ENCODE measurements at regions not wholly inside any gene's neighbourhood (a gene's known extent, or its start where the extent isn't known, plus 50 kb on each side); places are given as distances from the start of the nearest gene placed in this dataset.
"Not testable (repeated sequence)": the region's sequence is repeated elsewhere in the genome, so short reads cannot be mapped to it uniquely, and the experiment has no call there.

GRCh38 chr9:7443541-7443940 lies 356.0 kb downstream of the DMAC1 start:
- DNase-seq, result no peak
- H3K36me3 ChIP-seq (replicated peaks), result no peaks in the 10 kb centered on the region
- no peak overlapping the region for H3K27ac ChIP-seq
- no peaks in the 10 kb centered on the region for H3K27me3 ChIP-seq (replicated peaks)
- TF ChIP-seq CTCF (IDR thresholded peaks at IDR 0.05; ENCODE audit: low read depth, low read length, missing control alignments), result no peak
- in situ Hi-C loops (cut with HindIII; ENCODE audit: low pct_ligation_motif_present, low sequenced_read_pairs), result no loop called here
- no peak overlapping the region for H3K4me3 ChIP-seq (ENCODE audit: low read depth, low read length)

GRCh38 chr9:7439355-7439995 lies 360.1 kb downstream of the DMAC1 start:
- Histone ChIP-seq H3K27ac (no peak overlapping the region), H3K36me3 (replicated peaks) (no peaks in the 10 kb centered on the region), H3K27me3 (replicated peaks) (no peaks in the 10 kb centered on the region), H3K4me3 (ENCODE audit: low read depth, low read length) (no peak overlapping the region)
- no peak for DNase-seq
- TF ChIP-seq CTCF (IDR thresholded peaks at IDR 0.05; ENCODE audit: low read depth, low read length, missing control alignments), result no peak
- in situ Hi-C loops (cut with HindIII; ENCODE audit: low pct_ligation_motif_present, low sequenced_read_pairs), result no loop called here

GRCh38 chr9:7436754-7437153 lies 362.8 kb downstream of the DMAC1 start:
- DNase-seq, result no peak
- in situ Hi-C loops (cut with HindIII; ENCODE audit: low pct_ligation_motif_present, low sequenced_read_pairs), result no loop called here

GRCh38 chr9:7433508-7434292 lies 365.9 kb downstream of the DMAC1 start:
- H3K27ac ChIP-seq, result no peak overlapping the region

More at GRCh38 chr9:7436754-7437153, 362.8 kb downstream of the DMAC1 start:
- no peak overlapping the region for H3K4me3 ChIP-seq (ENCODE audit: low read depth, low read length)
- no peak overlapping the region for H3K27ac ChIP-seq
- H3K36me3 ChIP-seq (replicated peaks), result no peaks in the 10 kb centered on the region
- H3K27me3 ChIP-seq (replicated peaks), result no peaks in the 10 kb centered on the region
- TF ChIP-seq CTCF (IDR thresholded peaks at IDR 0.05; ENCODE audit: low read depth, low read length, missing control alignments), result no peak

GRCh38 chr9:7432989-7433388 lies 366.6 kb downstream of the DMAC1 start:
- in situ Hi-C loops (cut with HindIII; ENCODE audit: low pct_ligation_motif_present, low sequenced_read_pairs), result no loop called here
- Histone ChIP-seq H3K36me3 (replicated peaks) (no peaks in the 10 kb centered on the region), H3K4me3 (ENCODE audit: low read depth, low read length) (no peak overlapping the region), H3K27ac (no peak overlapping the region), H3K27me3 (replicated peaks) (no peaks in the 10 kb centered on the region)
- TF ChIP-seq CTCF (IDR thresholded peaks at IDR 0.05; ENCODE audit: low read depth, low read length, missing control alignments), result no peak
- no peak for DNase-seq

More at GRCh38 chr9:7433508-7434292, 365.9 kb downstream of the DMAC1 start:
- in situ Hi-C loops (cut with HindIII; ENCODE audit: low pct_ligation_motif_present, low sequenced_read_pairs), result no loop called here
- Histone ChIP-seq H3K36me3 (replicated peaks) (no peaks in the 10 kb centered on the region), H3K27me3 (replicated peaks) (no peaks in the 10 kb centered on the region), H3K4me3 (ENCODE audit: low read depth, low read length) (no peak overlapping the region)
- no peak for TF ChIP-seq CTCF (IDR thresholded peaks at IDR 0.05; ENCODE audit: low read depth, low read length, missing control alignments)
- no peak for DNase-seq

GRCh38 chr9:7417397-7417796 lies 382.2 kb downstream of the DMAC1 start:
- H3K27me3 ChIP-seq (replicated peaks); in situ Hi-C loops (cut with HindIII; ENCODE audit: low pct_ligation_motif_present, low sequenced_read_pairs); H3K4me3 ChIP-seq (ENCODE audit: low read depth, low read length); H3K36me3 ChIP-seq (replicated peaks); H3K27ac ChIP-seq; DNase-seq: not testable (repeated sequence)

Data from brain microvascular endothelial cell (primary cell).